ENCODE measurements at regions not wholly inside any gene's neighbourhood (a gene's known extent, or its start where the extent isn't known, plus 50 kb on each side); places are given as distances from the start of the nearest gene placed in this dataset.

DNA sequence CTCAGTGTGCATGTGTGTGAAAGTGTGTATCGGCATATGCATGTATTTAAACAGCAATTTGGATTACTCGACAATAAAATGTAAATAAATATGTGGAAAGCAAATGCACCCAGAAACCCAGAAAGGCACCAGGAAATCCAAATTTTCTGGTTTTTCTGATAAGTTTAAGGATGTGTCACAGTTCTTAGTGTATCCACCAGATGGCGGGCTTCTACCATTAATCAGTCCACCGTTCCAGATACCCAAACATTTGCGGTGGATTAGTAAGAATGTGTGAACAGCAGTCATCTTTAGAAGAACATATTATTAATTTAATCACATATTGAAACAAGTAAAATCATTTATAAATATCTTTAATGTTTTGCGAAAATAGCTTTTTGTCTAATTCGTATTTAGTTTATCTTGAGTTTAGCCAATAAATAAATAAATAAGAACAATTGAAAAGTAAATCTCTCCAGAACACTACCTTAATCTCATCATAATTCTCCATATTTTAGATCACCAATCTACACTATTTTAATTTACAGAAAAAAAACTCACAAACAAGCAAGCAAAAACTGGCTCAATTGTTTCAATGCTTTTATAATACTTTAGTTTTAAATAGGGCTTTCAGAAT is 298.9 kb downstream of the DSEL start:
- no peak overlapping the region for H2BK5ac ChIP-seq (ENCODE audit: low read depth, low read length, poor library complexity, severe bottlenecking)

DNA sequence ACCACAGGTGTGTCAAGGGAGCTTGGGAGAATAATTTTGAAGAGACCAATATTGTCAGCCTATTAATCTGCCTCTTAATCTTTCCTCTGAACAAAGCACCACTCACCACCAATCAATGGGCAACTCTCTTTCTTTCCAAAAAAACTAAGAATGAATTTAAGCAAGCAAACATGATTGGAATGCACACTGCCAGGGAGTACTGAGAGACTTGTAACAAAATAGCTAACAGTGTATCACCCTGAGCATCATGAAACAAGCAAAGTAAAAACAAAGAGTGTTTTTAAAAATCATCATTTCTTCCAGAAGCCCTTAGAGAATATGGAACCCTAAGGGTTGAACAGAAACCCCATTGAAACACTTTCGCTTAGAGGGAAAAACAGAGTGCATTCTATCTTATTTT is 299.7 kb downstream of the DSEL start:
- Histone ChIP-seq H2BK12ac (ENCODE audit: low read length in 2 of 2) (no peak overlapping the region), H3K27ac (ENCODE audit: low read length, poor library complexity, severe bottlenecking) (no peak overlapping the region), H3K18ac (ENCODE audit: low read depth in 1 of 2, low read length in 2 of 2) (no peak overlapping the region), H2AK5ac (ENCODE audit: low read length, severe bottlenecking) (no peak overlapping the region), H3K4me2 (ENCODE audit: low read length, poor library complexity, severe bottlenecking) (no peak overlapping the region), H2BK120ac (ENCODE audit: low read depth, low read length) (no peak overlapping the region), H3K36me3 (ENCODE audit: control insufficient read depth in 1 of 2, insufficient read depth in 2 of 2, low read depth in 1 of 2, low read length in 2 of 2) (no peaks in the 10 kb centered on the region), H3K23ac (ENCODE audit: low read length in 2 of 2) (no peak overlapping the region), H4K91ac (ENCODE audit: low read length) (no peak overlapping the region), H3K9ac (ENCODE audit: low read length) (peak overlapping the region; percentile 30), H3K14ac (ENCODE audit: low read length in 2 of 2) (no peak overlapping the region), H2AFZ (ENCODE audit: low read depth, low read length) (no peak overlapping the region), H3K4me3 (ENCODE audit: insufficient read depth in 1 of 2, low read depth in 1 of 2, low read length in 2 of 2) (no peak overlapping the region), H2BK5ac (ENCODE audit: low read depth, low read length, poor library complexity, severe bottlenecking) (no peak overlapping the region), H3K4me1 (ENCODE audit: control insufficient read depth, insufficient read depth, low read depth, low read length) (no peaks in the 10 kb centered on the region), H3K4ac (ENCODE audit: low read depth in 1 of 2, low read length in 2 of 2) (no peak overlapping the region), H2BK15ac (ENCODE audit: low read depth, poor library complexity, severe bottlenecking) (no peak overlapping the region), H4K8ac (ENCODE audit: low read length) (no peak overlapping the region), H3K27me3 (ENCODE audit: control insufficient read depth in 1 of 2, insufficient read depth in 1 of 2, low read length in 2 of 2) (no peaks in the 10 kb centered on the region), H3K79me1 (replicated peaks; ENCODE audit: low read length, poor library complexity, severe bottlenecking) (no peaks in the 10 kb centered on the region), H3K9me3 (ENCODE audit: control insufficient read depth, low read length) (no peaks in the 10 kb centered on the region)
- no peak for DNase-seq
- WGBS: 93% methylated on average over 1 of the region's 1 CpG

More for the DNA sequence above, 298.9 kb downstream of the DSEL start:
- peak; percentile 67 for DNase-seq
- Histone ChIP-seq H4K8ac (ENCODE audit: low read length) (no peak overlapping the region), H3K9ac (ENCODE audit: low read length) (peak overlapping the region; percentile 40), H3K9me3 (ENCODE audit: control insufficient read depth, low read length) (no peaks in the 10 kb centered on the region), H3K4me3 (ENCODE audit: insufficient read depth in 1 of 2, low read depth in 1 of 2, low read length in 2 of 2) (no peak overlapping the region), H3K18ac (ENCODE audit: low read depth in 1 of 2, low read length in 2 of 2) (no peak overlapping the region), H2AFZ (ENCODE audit: low read depth, low read length) (no peak overlapping the region), H3K4ac (ENCODE audit: low read depth in 1 of 2, low read length in 2 of 2) (no peak overlapping the region), H3K4me1 (ENCODE audit: control insufficient read depth, insufficient read depth, low read depth, low read length) (no peaks in the 10 kb centered on the region), H3K36me3 (ENCODE audit: control insufficient read depth in 1 of 2, insufficient read depth in 2 of 2, low read depth in 1 of 2, low read length in 2 of 2) (no peaks in the 10 kb centered on the region), H2BK15ac (ENCODE audit: low read depth, poor library complexity, severe bottlenecking) (no peak overlapping the region), H2AK5ac (ENCODE audit: low read length, severe bottlenecking) (no peak overlapping the region), H3K23ac (ENCODE audit: low read length in 2 of 2) (no peak overlapping the region), H3K27ac (ENCODE audit: low read length, poor library complexity, severe bottlenecking) (no peak overlapping the region), H2BK12ac (ENCODE audit: low read length in 2 of 2) (no peak overlapping the region), H4K91ac (ENCODE audit: low read length) (no peak overlapping the region), H3K4me2 (ENCODE audit: low read length, poor library complexity, severe bottlenecking) (no peak overlapping the region), H3K27me3 (ENCODE audit: control insufficient read depth in 1 of 2, insufficient read depth in 1 of 2, low read length in 2 of 2) (no peaks in the 10 kb centered on the region), H3K14ac (ENCODE audit: low read length in 2 of 2) (no peak overlapping the region), H2BK120ac (ENCODE audit: low read depth, low read length) (no peak overlapping the region), H3K79me1 (replicated peaks; ENCODE audit: low read length, poor library complexity, severe bottlenecking) (no peaks in the 10 kb centered on the region)
- no CpG with 5 or more reads among the region's 7 CpGs for WGBS

DNA sequence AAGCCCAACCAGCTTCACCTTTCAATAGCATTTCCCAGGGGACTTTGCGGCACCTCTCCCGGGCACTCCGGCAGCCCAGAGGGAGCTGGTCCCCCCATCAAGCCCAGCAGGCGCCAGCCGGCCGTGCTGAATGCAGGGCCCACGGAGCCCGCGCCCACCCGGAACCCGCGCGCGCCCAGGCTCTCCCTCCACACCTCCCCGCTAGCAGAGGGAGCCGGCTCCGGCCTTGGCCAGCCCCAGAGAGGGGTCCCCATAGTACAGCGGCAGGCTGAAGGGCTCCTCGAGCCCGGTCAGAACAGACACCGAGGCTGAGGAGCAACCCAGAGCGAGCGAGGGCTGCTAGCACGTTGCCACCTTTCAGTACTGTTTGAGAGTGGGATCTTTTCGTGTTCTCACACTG is 300.8 kb downstream of the DSEL start:
- H3K9ac ChIP-seq (ENCODE audit: low read length): no peak overlapping the region
- H3K4me1 ChIP-seq (ENCODE audit: control insufficient read depth, insufficient read depth, low read depth, low read length): no peaks in the 10 kb centered on the region
- no peak overlapping the region for H3K14ac ChIP-seq (ENCODE audit: low read length in 2 of 2)
- no peak overlapping the region for H3K27ac ChIP-seq (ENCODE audit: low read length, poor library complexity, severe bottlenecking)
- H2BK5ac ChIP-seq (ENCODE audit: low read depth, low read length, poor library complexity, severe bottlenecking): no peak overlapping the region
- H3K4me2 ChIP-seq (ENCODE audit: low read length, poor library complexity, severe bottlenecking): no peak overlapping the region
- no peak for DNase-seq
- H4K8ac ChIP-seq (ENCODE audit: low read length): no peak overlapping the region
- H2BK15ac ChIP-seq (ENCODE audit: low read depth, poor library complexity, severe bottlenecking): no peak overlapping the region
- no peak overlapping the region for H3K4me3 ChIP-seq (ENCODE audit: insufficient read depth in 1 of 2, low read depth in 1 of 2, low read length in 2 of 2)
- H2BK120ac ChIP-seq (ENCODE audit: low read depth, low read length): no peak overlapping the region
- over 99% methylated on average over 17 of the region's 25 CpGs for WGBS
- no peaks in the 10 kb centered on the region for H3K79me1 ChIP-seq (replicated peaks; ENCODE audit: low read length, poor library complexity, severe bottlenecking)
- H3K27me3 ChIP-seq (ENCODE audit: control insufficient read depth in 1 of 2, insufficient read depth in 1 of 2, low read length in 2 of 2): no peaks in the 10 kb centered on the region
- no peak overlapping the region for H3K4ac ChIP-seq (ENCODE audit: low read depth in 1 of 2, low read length in 2 of 2)
- H2AFZ ChIP-seq (ENCODE audit: low read depth, low read length): no peak overlapping the region
- no peak overlapping the region for H4K91ac ChIP-seq (ENCODE audit: low read length)
- H3K9me3 ChIP-seq (ENCODE audit: control insufficient read depth, low read length): no peaks in the 10 kb centered on the region
- H3K36me3 ChIP-seq (ENCODE audit: control insufficient read depth in 1 of 2, insufficient read depth in 2 of 2, low read depth in 1 of 2, low read length in 2 of 2): no peaks in the 10 kb centered on the region
- H2AK5ac ChIP-seq (ENCODE audit: low read length, severe bottlenecking): no peak overlapping the region
- no peak overlapping the region for H3K18ac ChIP-seq (ENCODE audit: low read depth in 1 of 2, low read length in 2 of 2)
- no peak overlapping the region for H2BK12ac ChIP-seq (ENCODE audit: low read length in 2 of 2)
- no peak overlapping the region for H3K23ac ChIP-seq (ENCODE audit: low read length in 2 of 2)

DNA sequence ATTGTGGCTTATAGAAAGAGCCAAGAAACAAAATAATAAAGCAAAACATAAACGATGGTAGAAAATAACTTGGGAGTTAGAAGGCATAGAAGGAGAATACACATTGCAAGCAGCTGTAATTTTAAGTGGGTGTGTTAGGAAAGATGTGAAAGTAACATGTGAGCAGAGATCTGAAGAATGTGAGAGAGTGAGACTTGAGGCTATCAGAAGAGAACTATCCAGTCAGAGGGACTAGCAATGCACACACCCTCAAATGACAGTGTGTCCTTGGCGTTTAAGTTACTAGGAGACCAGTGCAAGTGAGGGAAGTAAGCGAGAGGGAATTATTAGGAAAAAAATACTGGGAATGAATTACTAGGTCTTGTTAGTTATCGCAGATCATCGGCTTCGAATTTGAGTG is 304.9 kb downstream of the DSEL start:
- Histone ChIP-seq H3K23ac (ENCODE audit: low read length in 2 of 2) (no peak overlapping the region), H2BK12ac (ENCODE audit: low read length in 2 of 2) (no peak overlapping the region), H3K9ac (ENCODE audit: low read length) (no peak overlapping the region), H3K18ac (ENCODE audit: low read depth in 1 of 2, low read length in 2 of 2) (no peak overlapping the region), H2AK5ac (ENCODE audit: low read length, severe bottlenecking) (no peak overlapping the region), H3K27ac (ENCODE audit: low read length, poor library complexity, severe bottlenecking) (no peak overlapping the region), H4K91ac (ENCODE audit: low read length) (no peak overlapping the region), H3K14ac (ENCODE audit: low read length in 2 of 2) (no peak overlapping the region), H3K79me1 (replicated peaks; ENCODE audit: low read length, poor library complexity, severe bottlenecking) (no peaks in the 10 kb centered on the region), H2BK120ac (ENCODE audit: low read depth, low read length) (no peak overlapping the region), H3K4me2 (ENCODE audit: low read length, poor library complexity, severe bottlenecking) (no peak overlapping the region), H3K4me1 (ENCODE audit: control insufficient read depth, insufficient read depth, low read depth, low read length) (no peaks in the 10 kb centered on the region), H3K27me3 (ENCODE audit: control insufficient read depth in 1 of 2, insufficient read depth in 1 of 2, low read length in 2 of 2) (no peaks in the 10 kb centered on the region), H3K4me3 (ENCODE audit: insufficient read depth in 1 of 2, low read depth in 1 of 2, low read length in 2 of 2) (no peak overlapping the region), H4K8ac (ENCODE audit: low read length) (no peak overlapping the region), H3K36me3 (ENCODE audit: control insufficient read depth in 1 of 2, insufficient read depth in 2 of 2, low read depth in 1 of 2, low read length in 2 of 2) (no peaks in the 10 kb centered on the region), H3K4ac (ENCODE audit: low read depth in 1 of 2, low read length in 2 of 2) (no peak overlapping the region), H2BK15ac (ENCODE audit: low read depth, poor library complexity, severe bottlenecking) (no peak overlapping the region), H3K9me3 (ENCODE audit: control insufficient read depth, low read length) (no peaks in the 10 kb centered on the region), H2BK5ac (ENCODE audit: low read depth, low read length, poor library complexity, severe bottlenecking) (no peak overlapping the region), H2AFZ (ENCODE audit: low read depth, low read length) (no peak overlapping the region)
- no peak for DNase-seq
- 93% methylated on average over 6 of the region's 6 CpGs for WGBS

Data from mesenchymal stem cell (in vitro differentiated cells and primary cell).